Activated CD4-positive, alpha-beta memory T cell treated with anti-CD3 and anti-CD28 coated beads, Interleukin-2, amount 10 ng/mL, durations not matched to agents 7 days and 5 days (primary cell): ENCODE measurements at regions not wholly inside any gene's neighbourhood (a gene's known extent, or its start where the extent isn't known, plus 50 kb on each side); places are given as distances from the start of the nearest gene placed in this dataset.

Source experiments
- CTCF ChIA-PET: fragments of 350-600 bp; sonication (Branson Sonifier 250); formaldehyde crosslinking; loops from one replicate; lab custom pipeline; 2021; ENCODE audit warnings: antibody characterized with exemption, inconsistent platforms; lab: Charles Lee
- POLR2A ChIA-PET: fragments of 350-600 bp; sonication (Branson Sonifier 250); formaldehyde crosslinking; loops from one replicate; lab custom pipeline; 2021; ENCODE audit warnings: antibody characterized with exemption; lab: Charles Lee
- DNase-seq: peaks from one replicate; pipeline ENCODE4 v3.0.0-alpha.2; 2020
- H3K27ac Mint-ChIP-seq: one replicate; pipeline ENCODE4 v1.8.0; 2021; ENCODE audit warnings: mild to moderate bottlenecking, mixed read lengths
- H3K27me3 Mint-ChIP-seq: one replicate; pipeline ENCODE4 v1.8.0; 2021; ENCODE audit warnings: mixed read lengths
- H3K36me3 Mint-ChIP-seq: one replicate; pipeline ENCODE4 v1.8.0; 2021; ENCODE audit warnings: low read depth, mixed read lengths
- H3K4me1 Mint-ChIP-seq: one replicate; pipeline ENCODE4 v1.8.0; 2021; ENCODE audit warnings: mixed read lengths
- H3K4me3 Mint-ChIP-seq: one replicate; pipeline ENCODE4 v1.8.0; 2021; ENCODE audit warnings: mild to moderate bottlenecking, mixed read lengths
- H3K9me3 Mint-ChIP-seq: one replicate; pipeline ENCODE4 v1.8.0; 2021; ENCODE audit warnings: mixed read lengths

DNA sequence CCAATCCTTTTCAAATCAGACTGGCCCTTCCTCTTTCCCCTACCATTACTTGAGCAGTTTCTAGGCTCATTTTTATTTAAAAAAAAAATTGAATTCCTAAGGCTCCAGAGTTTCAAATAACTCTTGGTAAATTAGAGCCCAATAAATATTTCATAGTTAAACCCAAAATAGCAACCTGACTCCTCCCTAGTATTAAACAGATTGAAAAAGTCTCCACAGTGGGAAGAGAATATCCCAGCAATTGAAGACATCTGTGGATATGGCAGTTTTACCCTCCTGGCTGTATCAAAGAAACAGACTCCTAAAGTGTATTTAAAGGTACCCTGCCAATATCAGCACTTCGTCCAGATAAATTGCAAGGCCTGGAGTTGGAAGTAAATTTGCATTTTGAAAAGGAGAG, 52.7 kb upstream of the GDNF start:
- no peak for DNase-seq
- no peaks in the 10 kb centered on the region for H3K9me3 Mint-ChIP-seq
- no peaks in the 10 kb centered on the region for H3K36me3 Mint-ChIP-seq
- CTCF ChIA-PET: no interaction called here
- no peak overlapping the region for H3K27ac Mint-ChIP-seq
- POLR2A ChIA-PET: no interaction called here
- H3K4me1 Mint-ChIP-seq: no peaks in the 10 kb centered on the region
- no peak overlapping the region for H3K4me3 Mint-ChIP-seq
- H3K27me3 Mint-ChIP-seq: no peaks in the 10 kb centered on the region

DNA sequence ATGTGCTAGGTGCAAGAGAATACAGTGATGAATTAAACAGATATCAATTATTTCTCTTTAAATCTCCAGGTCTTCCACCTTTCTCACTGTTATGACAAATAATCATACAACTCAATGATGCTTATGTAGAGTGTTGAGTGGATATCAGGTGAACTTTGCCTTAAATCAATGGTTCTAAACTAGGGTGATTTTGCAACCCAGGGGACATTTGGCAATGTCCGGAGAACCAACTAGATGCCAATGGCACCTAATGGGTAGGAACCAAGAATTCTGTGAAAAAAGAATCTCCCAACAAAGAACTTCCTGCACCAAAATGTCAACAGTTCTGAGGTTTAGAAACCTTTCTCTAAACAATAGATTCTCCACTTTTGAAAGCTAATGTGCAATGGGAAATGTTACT, 52.0 kb upstream of the GDNF start:
- Mint-ChIP-seq H3K36me3 (no peaks in the 10 kb centered on the region), H3K4me3 (no peak overlapping the region), H3K27me3 (no peaks in the 10 kb centered on the region), H3K27ac (no peak overlapping the region), H3K9me3 (no peaks in the 10 kb centered on the region), H3K4me1 (no peaks in the 10 kb centered on the region)
- ChIA-PET POLR2A (no interaction called here), CTCF (no interaction called here)
- no peak for DNase-seq

DNA sequence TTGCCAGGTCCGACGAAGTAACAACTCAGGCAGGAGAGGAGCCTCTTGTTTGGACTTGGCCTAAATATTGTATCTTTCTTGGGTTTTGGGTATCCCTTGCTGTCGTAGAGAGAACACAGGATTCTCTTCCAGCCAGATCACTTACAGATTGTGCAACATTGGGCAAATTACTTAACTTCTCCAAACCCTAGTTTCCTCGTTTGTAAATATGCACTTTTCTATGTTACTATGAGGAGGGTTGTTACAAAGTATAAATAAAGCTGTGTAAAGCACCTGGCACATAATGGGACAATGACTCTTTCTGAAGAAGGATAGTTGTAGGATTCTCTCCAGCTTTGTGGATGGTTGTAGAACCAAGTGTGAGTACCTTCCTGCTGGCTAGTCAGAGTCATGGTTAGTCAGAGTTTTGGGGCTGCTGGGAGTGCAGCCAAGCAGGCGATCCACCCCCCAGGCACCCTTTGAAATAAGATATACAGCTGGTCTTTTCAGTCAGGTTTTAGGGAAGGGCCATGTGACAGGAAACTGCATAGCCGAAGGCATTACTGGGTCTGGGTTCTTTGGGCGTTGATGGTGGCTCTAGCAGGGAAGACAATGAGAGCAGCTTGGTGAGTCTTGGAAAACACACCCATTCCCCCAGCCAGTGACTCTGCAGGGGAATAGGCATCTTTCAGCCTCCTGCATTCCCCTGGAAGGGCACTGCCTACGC, 49.9 kb upstream of the GDNF start:
- DNase-seq: no peak
- H3K36me3 Mint-ChIP-seq: no peaks in the 10 kb centered on the region
- no peak overlapping the region for H3K4me3 Mint-ChIP-seq
- peaks cover 1% of the 10 kb centered on the region for H3K27me3 Mint-ChIP-seq
- ChIA-PET POLR2A (no interaction called here), CTCF (no interaction called here)
- H3K9me3 Mint-ChIP-seq: no peaks in the 10 kb centered on the region
- no peaks in the 10 kb centered on the region for H3K4me1 Mint-ChIP-seq
- H3K27ac Mint-ChIP-seq: no peak overlapping the region
